HG02884 (cell line): ENCODE measurements at regions not wholly inside any gene's neighbourhood (a gene's known extent, or its start where the extent isn't known, plus 50 kb on each side); places are given as distances from the start of the nearest gene placed in this dataset.

Experiments used
- ATAC-seq: cut with Tn5 transposase; IDR thresholded peaks from one replicate; pipeline ENCODE4 v1.9.1; 2021; ENCODE audit warnings: mild to moderate bottlenecking, moderate library complexity; ENCODE audit not compliant: unreplicated experiment

DNA sequence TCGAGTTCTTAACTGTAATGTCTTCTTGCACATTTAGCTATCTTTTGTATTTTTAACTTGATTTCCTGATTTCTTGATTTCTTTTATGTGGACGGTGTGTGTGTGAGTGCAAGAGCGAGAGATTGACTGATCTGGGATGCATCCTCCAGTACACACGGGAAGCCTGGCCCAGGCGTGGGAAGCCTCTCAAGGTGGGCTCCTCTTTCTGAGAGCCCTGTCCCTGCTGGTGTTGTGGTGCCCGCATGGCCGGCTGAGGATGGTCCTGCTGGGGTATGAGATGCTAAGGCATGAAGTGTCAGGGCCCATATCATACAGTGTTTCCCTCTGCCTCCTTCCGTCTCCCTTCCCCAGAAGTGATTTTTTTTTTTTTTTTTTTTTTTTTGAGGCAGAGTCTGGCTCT lies 130.8 kb upstream of the TCERG1L start:
- ATAC-seq: no peak

DNA sequence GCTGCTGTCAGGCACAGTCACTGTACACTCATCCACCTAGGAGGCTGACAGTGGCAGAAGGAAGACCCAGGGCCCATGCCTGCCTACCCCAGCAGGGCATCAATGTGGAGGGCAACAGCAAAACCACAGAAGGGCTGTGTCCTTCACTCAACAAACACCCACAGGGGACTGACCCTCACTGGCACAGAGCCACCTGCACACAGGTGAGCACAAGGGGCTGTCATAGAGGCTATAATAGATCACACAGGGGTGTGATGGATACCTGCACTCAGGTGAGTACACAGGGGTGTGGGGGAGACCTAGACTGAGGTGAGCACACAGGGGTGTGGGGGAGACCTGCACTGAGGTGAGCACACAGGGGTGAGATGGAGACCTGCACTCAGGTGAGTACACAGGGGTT lies 132.8 kb upstream of the TCERG1L start:
- no peak for ATAC-seq

DNA sequence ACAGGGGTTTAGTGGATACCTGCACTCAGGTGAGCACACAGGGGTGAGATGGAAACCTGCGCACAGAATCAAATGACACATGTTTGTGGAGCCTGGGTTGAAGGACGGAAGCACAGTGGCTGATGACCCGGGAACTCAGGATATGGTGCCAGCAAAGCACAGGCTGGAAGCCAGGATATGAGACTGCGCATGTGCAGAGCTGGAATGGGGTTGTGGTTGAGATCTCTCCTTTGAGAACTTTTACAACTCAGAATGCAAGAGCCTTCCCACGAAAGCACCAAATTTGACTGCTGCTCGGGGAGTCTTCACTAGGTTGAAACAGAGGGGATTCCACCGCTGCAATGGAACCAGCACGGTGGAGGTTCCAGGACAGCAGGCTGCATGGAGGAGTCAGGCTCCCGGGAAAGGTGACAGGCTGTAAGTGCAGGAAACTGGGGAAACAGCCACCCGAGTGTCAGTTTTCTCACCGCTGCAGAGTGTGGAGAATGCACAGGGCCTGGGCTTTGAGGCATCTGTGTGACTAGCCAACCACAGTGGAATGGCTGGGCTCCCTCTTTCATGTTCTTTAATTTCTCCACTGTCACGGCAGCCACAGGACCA lies 133.4 kb upstream of the TCERG1L start:
- ATAC-seq: no peak

DNA sequence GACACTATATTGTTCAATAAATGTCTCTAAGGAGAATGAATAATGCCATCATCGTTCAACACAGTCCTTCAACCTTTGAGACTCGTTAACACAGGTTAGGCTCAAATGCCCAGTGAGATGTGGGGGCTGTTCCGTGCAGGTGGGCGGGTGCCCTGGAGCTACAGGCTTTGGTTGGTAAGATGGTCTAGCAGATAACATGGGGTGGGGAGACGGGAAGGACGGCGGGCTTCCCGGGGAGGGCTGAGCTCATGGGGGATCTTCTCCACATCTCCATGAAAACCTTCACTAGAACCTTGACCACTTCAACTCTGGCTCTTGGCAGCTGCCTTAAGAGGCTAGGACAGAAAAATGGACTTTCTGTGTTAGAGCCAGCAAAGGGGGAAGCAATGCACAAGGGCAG lies 134.1 kb upstream of the TCERG1L start:
- no peak for ATAC-seq

DNA sequence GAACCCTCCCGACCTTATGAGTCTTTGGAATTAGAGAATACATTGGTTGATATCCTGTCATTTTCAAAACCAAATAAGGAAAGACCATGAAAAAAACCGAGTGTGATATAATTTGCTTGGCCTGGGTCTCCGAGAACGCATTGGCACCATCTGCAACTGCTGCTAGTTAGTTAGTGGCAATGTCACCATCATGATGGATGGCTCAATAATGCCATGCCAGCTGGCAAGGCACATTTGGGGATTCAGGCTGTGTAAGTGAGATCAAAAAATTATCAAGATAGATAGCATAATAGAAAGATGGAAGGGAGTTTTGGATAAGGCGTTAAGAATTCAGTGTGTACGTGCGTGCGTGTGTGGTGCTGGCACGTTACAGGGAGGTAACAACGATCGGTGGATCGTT lies 134.7 kb upstream of the TCERG1L start:
- ATAC-seq: no peak

DNA sequence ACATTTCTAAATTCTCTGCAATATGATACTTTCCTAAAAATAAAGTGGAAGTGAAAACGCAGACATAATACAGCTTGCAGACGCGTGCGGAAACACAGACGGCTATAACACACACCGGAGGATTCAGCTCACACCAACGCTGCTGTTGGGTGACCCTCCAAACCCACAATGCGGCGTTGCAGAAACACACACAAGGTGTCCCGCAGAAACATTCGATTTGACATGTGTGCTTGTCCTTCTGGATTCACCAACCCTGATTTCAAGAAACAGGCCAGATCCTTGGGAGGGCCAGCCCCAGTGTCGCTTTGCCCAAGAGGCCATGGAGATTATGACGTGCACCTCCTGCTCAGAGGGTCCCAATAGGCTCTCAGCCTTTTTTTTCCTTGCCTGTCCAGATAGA lies 136.7 kb upstream of the TCERG1L start:
- no peak for ATAC-seq

DNA sequence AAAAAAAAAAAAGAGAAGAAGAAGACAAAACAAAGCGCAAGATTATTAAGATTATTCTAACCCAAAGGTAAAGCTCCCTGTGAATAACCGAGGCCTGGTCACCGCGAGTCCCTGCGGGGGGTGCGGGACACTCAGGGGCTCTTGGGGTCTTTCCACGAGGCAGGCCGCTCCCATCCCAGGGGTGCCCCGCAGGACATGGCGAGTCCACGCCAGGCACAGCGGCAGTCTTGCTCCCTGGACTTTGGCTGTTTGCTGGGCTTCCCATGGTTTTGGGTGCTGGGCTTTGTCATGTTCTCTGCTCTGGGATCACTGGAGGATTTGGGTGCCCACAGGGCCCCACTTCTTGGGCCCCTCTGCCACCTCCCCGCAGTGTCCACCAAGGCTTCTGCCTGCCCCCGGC lies 137.4 kb upstream of the TCERG1L start:
- ATAC-seq: no peak

DNA sequence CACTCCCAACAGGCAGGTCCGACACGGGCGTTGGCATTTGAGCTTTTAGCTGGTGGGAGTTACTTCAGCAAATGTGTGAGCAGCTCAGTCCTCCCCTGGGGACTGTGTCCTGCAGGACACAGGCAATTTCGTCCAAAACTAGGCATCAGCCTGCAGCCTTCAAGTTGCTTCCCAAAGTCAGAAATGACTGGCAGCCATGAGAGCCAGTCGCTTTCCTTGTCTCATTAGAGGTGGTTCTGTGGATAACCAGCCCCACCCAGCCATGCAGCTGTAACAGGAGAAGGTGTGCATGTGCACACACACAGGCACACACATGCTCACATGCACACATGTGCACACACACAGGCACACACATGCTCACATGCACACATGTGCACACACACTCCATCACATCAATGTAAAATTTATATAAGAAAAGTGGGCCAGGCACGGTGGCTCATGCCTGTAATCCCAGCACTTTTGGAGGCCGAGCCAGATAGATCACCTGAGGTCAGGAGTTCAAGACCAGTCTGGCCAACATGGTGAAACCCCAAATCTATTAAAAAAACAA lies 138.8 kb upstream of the TCERG1L start:
- ATAC-seq: no peak

DNA sequence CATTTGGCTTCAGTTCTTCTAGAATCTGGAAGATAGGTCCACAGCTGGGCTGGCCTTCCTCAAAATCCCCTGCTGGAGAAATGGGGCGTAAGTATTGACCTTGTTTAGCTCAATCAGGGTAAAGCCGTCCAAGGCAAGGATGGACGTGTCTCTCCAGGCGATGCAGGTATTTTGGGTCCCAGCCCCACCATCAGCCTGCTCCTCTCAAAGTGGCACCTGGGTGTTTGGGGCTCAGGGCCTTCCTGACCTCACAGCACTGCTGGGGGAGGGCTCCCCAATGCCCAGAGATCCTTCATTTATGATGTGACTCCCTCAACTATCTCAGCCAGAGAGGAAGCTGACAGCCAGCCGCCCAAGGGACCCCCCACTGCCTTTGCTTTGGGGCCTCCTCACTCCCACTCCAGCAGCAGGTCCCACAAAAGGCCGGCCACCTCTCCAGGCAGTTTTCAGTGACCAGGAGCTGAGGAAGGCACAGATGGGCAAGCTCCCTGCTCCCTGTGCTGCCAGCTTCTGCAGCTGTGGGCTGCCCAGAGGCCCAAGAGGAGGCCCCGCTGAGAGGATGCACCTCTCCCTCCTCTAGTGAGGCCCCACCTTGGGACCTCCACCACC lies 140.0 kb upstream of the TCERG1L start:
- ATAC-seq: no peak

DNA sequence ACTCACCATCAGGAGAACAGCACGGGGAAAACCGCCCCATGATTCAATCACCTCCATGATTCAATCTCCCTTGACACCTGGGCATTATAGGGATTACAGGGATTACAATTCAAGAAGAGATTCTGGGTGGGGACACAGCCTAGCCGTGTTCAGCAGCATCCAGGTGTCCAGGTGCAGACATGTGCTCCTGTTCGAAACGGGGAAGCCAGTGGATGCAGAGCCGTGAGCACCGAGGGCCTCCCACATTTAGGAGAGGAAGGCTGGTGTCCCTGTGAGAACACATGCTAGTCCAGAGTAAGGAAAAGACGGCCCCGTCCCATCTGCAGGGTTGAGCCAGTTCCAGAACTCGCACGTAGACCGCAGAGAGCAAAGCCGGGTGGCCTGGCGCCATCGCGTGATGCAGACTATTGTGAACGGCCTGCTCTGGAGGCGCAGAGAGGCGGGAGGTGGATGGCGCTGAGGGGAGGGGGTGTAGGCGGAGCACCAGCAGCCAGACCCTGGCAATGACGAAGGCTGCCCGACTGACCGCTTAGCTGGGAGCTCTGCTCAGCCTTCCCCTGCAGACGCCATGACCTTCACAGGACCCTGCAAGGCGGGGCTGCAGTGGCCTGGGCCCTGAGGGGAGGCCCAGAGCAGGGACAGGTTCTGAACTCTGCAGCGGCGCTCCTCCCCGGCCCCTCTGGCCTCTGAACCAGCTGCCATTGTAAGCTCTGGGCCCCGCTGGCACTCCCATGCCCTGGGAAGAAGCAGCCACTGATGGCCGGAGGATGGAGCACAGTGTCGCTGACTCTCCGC lies 141.6 kb upstream of the TCERG1L start:
- ATAC-seq: no peak

DNA sequence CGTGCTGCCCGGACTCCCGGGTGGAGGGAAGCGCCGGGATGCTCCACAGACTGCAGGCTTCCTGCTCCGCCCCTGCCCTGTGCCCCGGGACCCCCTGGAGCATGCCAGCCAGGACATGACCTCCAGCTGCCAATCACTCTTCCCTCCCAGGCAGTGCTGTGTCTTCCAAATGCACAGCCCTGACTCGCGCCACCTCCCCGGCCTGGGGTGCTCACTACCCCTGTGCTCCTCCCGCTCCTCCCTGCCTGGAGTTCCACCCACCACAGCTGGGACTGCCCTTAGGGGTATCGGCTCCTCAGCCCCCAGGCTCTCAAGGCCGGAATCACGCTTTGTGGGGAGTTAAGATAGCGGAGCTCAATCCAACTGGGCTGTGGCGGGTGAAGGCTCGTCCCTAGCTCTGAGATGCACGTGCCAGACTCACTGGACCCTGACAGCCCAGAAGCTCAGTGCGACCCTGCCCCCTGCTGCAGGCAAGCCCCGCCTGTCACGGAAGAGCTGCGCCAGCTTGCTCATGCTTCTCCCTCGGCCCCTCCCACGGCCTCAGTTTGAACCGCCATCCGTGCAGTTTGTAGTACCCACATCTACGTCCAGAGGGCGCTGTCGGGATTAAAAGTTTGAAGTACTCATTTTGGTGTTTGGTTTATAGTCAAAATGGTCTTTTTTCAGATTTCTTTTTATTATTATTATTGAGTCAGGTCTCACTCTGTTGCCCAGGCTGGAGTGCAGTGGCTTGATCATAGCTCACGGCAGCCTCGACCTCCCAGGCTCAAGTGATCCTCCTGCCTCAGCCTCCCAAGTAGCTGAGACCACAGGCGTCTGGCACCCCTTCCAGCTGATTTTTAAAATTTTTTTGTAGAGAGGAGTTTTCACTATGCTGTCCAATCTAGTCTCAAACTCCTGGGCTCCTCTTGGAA lies 142.5 kb upstream of the TCERG1L start:
- ATAC-seq: no peak

DNA sequence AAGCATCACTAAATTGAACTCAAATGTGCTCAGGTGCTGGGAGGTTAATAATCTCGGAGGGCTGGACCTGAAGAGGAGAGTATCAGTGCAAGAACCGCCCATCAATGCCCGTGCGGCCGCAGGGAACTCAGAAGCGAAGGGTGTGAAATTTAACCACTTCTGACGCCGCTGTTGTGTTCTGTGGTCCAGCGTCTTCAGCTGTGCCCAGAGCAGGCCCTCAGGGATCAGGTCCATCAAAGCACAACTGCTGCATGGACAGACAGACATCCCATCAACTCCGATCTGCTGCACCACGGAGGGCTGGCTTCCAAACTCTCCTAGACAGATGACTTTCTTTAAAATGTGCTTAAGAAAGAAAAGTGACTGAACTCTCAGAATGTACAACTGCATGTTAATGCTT lies 144.9 kb upstream of the TCERG1L start:
- ATAC-seq: no peak

DNA sequence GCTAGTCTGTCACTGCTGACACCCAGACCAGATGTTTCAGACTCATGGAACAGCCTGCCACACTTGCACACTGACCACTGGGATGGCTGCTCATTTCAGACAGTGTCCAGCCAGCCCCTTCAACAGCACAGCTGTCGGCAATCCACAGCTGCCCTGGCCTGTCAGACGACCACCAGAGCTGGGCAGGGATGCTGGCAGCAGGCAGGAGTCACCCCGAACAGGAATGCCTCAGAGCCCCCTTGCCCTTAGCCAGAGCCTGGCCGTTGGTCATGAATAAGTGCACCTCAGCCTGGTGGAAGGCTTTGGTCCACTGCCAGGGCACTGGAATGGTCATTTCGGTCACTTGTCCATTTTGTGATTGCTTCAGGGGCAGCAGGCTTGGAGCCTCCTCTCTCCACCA lies 149.6 kb upstream of the TCERG1L start:
- ATAC-seq: no peak

DNA sequence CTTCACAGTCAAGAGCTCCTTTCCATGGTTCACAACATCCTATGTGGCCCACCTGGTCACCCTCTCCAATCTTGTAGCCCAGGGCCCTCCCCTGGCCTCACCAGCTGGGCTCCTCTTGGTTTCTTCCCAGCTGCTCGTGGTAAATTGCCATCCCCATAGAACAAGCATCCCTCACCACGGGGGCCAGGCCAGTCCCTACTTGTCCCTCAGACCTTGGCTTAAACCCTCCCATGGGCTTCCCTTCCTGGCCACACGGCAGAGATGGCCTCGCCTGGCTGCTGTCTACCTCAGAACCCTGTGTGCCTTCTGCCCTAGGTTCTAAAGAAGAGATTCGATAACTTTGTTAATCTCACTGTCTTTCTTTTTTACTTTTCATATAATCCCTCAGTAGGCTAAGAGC lies 153.3 kb upstream of the TCERG1L start:
- ATAC-seq: no peak

DNA sequence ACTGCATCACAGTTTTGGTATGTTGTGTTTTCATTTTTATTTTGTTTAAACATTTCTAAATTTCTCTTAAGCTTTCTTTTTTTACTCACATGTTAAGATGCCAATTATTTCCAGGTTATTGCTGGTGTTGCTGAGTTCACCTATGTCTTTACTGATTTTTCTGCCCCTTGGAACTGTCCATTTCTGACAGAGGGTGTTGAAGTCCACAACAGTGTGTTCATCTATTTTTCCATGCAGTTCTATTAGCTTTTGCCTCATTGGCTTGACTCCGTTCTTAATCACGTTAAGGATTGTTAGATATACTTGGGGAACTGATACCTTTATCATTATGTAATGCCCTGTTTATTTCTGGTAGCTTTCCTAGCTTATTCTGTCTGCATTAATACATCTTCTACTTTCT lies 158.0 kb upstream of the TCERG1L start:
- ATAC-seq: no peak

DNA sequence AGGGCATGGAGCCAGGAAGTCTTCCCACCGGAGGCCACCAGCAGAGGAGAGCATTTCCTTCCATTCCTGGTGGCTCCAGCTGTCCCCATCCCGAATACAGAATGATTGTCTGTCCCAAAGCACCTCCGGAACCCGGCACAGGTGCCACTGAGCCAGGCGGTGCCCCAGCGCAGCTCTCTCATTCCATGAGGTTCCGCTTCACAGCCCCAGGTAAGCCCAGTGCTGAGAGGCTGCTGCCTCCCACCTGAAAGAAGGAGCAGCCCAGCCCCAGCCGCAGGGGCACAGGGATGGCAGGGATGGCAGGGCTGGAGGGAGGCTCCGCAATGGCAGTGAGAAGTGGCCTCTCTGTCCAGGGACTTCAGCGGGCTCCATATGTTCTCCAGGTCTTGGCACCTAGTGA lies 162.1 kb upstream of the TCERG1L start:
- no peak for ATAC-seq

DNA sequence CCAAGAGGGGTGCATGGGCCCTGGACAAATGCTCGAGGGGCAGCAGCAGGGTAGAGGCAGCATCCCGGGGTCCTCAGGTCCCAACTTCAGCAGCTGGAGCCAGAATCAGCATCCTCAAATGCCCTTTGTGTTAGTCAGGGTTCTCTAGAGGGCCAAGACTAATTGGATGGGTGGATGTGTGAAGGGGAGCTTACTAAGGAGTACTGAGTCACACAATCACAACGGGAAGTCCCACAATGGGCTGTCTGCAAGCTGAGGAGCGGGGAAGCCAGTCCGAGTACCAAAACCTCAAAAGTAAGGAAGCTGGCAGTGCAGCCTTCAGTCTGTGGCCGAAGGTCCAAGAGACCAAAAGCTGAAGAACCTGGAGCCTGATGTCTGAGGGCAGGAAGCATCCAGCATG lies 162.9 kb upstream of the TCERG1L start:
- ATAC-seq: no peak

DNA sequence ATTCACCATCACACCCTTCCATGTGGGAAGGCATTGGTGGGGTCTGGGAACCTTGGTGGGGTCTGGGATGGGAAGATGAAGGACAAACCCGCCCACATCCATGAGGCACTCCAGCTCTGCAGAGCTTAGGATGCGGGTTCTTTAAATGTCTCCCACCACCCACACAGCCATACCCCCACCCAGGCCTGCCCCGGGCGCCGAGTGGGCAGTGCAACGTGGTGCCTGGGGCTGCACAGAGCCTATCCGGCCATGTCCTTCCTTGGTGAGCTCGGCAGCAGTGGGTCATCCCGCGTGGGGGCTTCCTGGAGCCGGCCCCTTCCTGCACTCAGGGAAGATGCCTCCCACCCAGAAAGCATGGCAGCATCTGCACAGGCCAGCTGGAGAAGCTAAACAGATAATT lies 163.5 kb upstream of the TCERG1L start:
- no peak for ATAC-seq

DNA sequence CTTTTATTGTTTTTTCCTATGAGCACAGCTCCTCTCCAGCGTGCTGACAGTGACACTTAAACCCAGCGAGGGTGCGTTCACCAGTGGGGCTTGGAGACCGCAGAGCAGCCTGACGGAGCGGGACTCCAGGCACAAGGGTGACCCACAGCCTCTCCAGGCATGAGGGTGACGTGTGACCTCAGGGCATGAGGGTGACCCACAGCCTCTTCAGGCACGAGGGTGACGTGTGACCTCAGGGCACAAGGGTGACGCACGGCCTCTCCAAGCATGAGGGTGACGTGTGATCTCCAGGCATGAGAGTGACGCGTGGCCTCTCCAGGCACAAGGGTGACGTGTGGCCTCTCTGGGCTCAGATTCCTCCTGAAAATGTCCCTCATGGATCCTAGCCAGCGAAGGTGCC lies 164.3 kb upstream of the TCERG1L start:
- ATAC-seq: no peak

DNA sequence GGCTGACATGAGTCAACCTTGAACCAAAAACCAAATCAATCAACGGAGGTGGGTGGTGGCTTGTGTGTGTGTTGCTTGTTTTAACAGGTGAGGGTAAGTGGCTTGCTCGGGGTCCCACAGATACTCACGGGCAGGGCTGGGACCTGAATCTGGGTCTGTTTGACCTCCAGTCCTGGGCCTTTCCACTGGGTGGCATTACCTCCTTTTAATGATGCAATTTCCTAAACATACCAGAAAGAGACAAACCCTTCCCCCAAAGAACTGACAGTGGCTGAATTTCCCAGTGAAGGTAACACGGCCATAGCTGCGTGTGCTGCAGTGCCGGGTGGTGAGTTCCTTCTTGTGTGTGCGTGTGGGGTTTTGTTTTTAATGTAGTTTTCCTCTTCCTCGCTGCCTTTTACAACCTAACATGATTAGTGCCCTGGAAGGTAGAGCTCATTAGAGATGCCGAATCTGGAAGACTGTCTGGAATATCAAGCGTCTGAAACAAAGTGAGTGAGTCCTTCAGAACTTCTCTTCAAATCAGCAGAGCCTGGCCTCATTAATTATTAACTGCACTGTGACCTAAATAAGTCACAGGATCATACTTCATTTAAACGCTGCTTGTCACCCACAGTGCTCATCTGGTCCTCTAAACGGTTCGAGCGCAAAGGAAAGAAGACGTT lies 166.1 kb upstream of the TCERG1L start:
- ATAC-seq: no peak
